GM21528 (cell line): ENCODE measurements at regions not wholly inside any gene's neighbourhood (a gene's known extent, or its start where the extent isn't known, plus 50 kb on each side); places are given as distances from the start of the nearest gene placed in this dataset.

Experiments
- ATAC-seq: cut with Tn5 transposase; IDR thresholded peaks from one replicate; pipeline ENCODE4 v1.9.1; 2021; ENCODE audit warnings: mild to moderate bottlenecking, moderate library complexity; ENCODE audit not compliant: unreplicated experiment, low FRiP score

- ATAC-seq, result no peak
These were observed 108.8 kb downstream of the SNX18 start for GRCh38 chr5:54626407-54626806.

DNA sequence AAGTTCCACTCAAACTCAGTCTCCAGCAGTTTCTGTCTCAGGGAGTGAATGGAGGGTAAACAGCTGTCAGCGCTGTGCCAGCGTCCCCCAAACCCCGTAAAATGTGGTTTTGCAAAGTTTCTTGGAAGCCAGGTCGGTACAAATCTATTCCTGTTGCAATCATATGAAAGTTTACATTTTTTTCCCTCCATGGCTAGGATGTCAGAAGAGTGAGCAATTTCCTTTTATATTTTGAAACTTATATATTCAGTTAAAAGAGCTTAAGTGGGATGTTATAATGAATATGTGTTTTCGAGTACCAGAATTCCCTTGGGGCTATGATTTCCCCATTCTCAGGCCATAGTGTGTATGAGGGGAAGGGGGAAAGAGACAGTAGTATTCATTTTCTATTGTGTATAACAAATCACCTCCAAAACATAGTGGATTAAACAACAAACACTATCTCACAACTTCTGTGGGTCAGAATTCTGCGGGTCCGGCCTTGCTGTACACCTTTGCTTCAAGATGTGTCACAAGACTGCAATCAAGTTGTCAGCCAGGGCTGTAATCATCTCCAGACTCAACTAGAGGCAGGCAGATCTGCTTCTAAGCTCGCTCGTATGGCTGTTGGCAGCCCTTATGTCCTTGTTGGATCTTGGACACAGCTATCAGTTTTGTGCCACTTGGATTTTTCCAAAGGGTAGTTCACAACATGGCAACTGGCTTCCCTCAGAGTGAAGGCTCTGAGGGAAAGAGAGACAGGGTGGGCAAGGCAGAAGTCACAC, 107.4 kb downstream of the SNX18 start:
- no peak for ATAC-seq

DNA sequence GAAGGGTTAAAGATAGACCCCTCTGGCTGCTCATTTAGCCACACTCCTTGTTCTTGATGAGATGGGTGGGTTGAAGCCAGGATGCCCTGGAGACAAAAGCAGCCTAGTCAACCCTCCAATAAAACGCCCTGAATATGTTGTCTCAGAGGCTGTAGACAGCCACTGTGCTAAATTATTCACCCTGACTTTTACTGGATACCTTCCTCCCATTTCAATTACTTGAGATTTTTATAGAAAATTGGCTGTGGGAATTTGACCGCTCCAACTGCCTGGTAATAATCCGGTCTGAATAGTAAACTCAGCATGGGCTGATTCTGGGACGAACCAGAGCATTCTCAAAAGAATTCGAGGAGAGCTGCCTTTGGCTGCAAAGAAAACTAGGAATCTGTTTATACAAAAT, 104.2 kb downstream of the SNX18 start:
- no peak for ATAC-seq

GRCh38 chr5:54621048-54621447, 103.5 kb downstream of the SNX18 start:
- ATAC-seq, result no peak

DNA sequence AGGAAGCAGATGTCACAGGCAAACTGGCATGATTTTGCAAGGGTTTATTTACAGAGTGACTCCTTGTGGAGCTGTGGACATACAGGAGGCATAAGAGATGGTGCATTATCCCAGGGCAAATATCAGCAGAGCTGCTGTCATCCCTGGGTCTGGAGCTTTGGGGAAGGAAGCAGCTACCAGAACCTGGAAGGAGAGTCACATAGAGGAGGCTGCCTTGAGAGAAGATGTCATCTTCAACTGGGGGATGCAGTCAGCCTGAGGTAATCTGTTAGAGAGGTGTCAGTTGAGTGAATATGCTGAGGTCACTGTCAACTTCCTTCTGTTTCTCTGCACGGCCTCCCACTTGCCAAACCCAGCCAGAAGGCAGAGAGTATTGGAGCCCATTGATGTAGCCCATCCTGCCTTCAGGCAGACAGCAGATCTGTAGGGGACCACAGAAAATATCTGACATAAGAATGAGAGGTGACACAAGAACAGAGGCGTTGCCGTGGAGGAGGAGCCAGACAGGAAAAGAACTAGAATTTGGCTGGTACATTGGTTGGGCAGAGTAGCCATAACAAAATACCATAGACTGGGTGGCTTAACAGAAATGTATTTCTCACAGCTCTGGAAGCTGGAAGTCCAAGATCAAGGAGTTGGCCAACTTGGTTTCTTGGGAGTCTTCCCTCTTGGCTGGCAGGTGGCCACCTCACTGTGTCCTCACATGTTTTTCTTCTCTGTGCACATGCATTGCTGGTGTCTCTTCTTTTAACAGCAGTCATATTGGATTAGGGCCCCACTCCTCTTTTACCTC, 102.8 kb downstream of the SNX18 start:
- no peak for ATAC-seq

DNA sequence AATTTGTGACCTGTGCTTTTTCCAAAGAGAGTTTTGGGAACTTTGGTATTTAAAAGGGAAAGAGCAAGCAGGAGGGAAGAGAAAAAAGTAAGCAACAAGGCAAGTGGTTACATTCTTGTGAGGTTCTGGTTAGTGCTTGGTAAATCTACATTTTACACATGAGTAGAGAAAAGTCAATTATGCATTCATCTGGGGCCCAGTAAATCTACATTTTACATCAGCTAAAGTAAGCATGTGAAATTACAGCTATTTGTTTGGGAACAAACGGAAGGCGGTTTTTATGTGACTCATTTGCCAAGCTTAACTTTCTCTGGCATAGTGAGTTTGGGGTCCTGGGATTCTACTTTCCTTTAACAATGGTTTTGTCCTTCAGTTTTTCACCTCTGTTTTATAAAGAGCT, 102.2 kb downstream of the SNX18 start:
- no peak for ATAC-seq

GRCh38 chr5:54616518-54617220, 99.1 kb downstream of the SNX18 start:
- no peak for ATAC-seq

- no peak for ATAC-seq
These were observed 98.5 kb downstream of the SNX18 start for GRCh38 chr5:54616031-54616430.

GRCh38 chr5:54615381-54615780, 97.8 kb downstream of the SNX18 start:
- ATAC-seq, result no peak

- no peak for ATAC-seq
These were observed 95.2 kb downstream of the SNX18 start for GRCh38 chr5:54612711-54613110.

DNA sequence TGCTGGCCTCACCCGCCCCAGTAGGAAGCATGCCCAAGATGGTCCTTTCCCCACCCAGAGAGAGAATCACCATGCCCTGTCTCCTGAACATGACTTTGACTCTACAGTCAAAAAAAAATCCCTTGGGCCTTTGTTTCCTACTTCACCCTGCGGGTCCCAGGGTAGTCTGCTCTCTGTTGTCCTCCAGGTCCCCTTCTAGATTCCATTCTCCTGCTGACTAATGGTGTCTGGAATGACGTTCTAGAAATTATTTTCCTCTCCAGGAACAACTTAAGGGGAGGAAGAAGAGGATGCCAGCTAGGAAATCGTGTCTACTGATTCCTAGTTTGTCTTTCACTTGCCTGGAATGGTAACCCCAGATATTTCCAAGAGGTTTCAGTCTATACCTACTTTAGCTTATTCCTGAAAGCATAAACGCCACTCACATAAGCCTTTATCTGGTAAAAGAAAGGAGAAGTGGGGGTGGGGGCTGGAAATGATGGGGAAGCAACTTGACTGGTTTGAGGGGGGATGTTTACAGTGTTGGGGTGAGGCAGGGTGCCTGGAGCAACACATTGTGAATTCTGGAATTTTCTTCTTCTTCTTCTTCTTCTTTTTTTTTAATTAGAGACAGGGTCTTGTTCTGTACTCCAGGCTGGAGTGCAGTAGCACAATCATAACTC, 93.9 kb downstream of the SNX18 start:
- ATAC-seq, result no peak

DNA sequence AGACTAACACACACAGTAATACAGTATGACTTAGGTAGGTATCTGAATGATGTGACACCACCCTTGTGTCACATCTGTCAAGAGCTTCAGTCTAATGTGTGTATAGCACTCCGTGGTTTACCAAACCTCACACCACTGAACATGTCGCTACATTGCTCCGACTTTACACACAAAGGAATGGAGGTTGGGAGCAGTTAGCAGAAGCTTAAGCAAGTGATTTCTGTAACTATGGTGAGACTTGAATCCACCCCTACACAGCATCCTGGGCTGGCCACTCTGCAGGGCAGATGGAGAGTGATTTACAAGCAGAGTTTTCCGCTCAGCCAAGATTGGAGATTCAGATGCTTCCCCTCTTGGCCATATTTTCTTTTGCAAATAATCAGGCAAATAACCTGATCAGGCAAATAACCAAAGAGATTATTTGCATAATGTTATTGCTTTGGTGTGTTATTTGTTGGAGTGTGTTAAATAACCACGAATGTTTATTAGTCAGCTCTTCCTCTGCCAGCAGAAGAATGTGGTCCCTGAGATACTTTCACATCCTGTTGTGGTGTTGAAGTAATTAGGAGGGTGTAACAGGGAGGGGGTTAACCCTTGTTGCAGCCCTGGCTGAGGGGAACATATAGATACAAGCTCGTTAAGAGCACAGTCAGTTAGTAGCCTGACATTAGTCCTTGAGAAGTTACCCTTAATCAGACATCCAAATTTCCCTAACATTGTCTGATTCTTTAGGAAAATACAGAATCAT, 92.8 kb downstream of the SNX18 start:
- ATAC-seq, result peak; percentile 99

- no peak for ATAC-seq
These were observed 91.0 kb downstream of the SNX18 start for GRCh38 chr5:54608423-54609085.

DNA sequence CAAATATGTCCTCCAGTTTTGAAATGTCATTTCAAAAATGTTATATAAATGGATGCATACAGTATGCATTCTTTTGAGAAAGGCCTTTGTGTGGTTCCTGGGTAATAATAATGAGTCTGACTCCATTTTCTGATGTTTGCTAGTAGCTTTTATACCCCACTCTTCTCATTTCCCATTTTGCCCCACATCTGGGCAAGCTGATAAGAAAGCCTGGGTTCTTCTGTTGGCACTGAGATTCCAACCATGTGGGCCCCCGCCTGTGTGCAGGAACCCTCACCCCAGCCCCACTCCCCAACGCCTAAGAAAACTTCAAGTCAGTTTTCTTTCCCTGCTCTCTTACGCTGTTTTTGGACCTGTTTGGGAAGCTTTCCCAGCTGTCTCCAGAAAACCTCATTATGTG, 89.4 kb downstream of the SNX18 start:
- no peak for ATAC-seq

DNA sequence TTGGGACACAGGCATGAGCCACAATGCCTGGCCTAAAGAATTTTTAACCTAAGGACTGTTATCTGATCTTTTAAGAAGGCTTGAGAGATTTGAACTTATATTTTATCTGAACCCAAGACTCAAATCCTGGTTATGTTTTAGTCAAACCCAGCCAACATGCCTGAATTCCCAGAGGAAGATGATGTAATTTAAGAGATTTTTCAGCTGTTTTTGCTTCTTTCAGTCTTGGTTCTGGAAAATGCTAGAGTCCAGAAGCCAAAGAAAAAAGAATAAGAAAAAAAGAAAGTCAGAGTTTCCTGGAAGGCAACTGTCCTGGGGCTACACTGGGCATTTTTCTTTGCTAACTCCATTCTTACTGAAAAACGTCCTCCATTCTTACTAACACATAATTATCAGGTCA, 85.8 kb downstream of the SNX18 start:
- no peak for ATAC-seq

- no peak for ATAC-seq
These were observed 84.9 kb downstream of the SNX18 start for GRCh38 chr5:54602475-54602874.

DNA sequence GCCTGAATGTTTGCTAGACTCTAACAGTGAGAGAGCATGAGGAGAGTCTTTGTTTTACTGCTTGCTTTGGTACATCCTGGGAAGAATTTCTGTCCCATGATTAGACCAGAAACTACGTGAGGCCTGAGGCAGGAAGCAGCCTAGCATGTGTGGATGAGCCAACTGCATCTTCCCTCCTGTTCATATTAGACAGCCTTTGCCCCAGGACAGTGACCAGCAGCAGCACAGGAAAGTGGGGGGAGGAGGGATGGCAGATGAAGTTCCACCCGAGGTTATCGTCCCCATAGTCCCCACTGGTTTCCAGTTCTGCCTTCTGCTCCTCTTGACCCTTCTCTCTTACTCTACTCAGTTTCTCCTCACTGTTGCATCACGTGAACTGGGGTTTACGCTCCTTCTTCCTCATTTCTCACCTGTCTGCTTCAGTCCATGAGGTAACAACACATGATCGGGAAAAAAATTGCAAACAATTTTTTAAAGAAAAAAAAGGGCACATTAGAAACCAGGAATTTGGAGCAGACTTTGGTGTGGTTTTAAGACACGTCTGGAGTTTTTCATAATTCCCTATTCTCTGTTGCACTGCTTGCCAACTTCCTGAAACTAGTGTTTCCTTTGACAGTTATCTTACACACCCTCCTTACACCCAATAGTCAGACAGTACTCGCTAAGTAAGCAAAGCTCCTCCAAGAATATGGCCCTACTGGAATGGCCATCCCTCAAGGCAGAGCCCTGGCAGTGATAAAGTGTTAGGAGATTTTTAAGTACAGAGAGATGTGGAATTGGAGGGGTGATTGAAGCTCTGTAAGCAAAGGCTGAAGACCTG, 84.1 kb downstream of the SNX18 start:
- no peak for ATAC-seq
